ENCODE measurements at regions not wholly inside any gene's neighbourhood (a gene's known extent, or its start where the extent isn't known, plus 50 kb on each side); places are given as distances from the start of the nearest gene placed in this dataset.

DNA sequence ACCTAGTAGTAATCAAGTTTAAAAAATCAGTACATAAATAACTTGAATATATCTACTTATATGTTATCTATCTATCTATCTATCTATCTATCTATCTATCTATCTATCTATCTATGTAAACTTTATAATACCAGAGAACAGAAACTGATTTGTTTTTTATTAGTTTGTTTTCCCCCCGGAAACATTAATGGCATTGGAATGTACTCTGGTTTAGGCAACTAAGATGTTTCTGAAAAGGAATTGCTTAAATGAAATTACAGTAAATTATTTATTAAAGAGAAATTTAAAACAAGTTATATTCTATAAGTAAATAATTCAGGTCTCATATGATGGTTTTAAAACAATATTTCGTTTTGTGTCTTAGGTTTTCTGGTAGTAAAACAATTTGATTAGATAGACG lies 681.0 kb upstream of the ADAMTS5 start:
- Mint-ChIP-seq H3K4me3 (no peak overlapping the region), H3K36me3 (ENCODE audit: low read depth) (no peaks in the 10 kb centered on the region), H3K27ac (no peak overlapping the region), H3K9me3 (peaks cover 5% of the 10 kb centered on the region), H3K27me3 (ENCODE audit: low read depth, poor library complexity) (no peaks in the 10 kb centered on the region), H3K4me1 (no peaks in the 10 kb centered on the region)
- no peak for DNase-seq
- TF ChIP-seq, protein P1, sequence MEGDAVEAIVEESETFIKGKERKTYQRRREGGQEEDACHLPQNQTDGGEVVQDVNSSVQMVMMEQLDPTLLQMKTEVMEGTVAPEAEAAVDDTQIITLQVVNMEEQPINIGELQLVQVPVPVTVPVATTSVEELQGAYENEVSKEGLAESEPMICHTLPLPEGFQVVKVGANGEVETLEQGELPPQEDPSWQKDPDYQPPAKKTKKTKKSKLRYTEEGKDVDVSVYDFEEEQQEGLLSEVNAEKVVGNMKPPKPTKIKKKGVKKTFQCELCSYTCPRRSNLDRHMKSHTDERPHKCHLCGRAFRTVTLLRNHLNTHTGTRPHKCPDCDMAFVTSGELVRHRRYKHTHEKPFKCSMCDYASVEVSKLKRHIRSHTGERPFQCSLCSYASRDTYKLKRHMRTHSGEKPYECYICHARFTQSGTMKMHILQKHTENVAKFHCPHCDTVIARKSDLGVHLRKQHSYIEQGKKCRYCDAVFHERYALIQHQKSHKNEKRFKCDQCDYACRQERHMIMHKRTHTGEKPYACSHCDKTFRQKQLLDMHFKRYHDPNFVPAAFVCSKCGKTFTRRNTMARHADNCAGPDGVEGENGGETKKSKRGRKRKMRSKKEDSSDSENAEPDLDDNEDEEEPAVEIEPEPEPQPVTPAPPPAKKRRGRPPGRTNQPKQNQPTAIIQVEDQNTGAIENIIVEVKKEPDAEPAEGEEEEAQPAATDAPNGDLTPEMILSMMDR (IDR thresholded peaks at IDR 0.05) = no peak

GRCh38 chr21:27647401-27647800 lies 680.5 kb upstream of the ADAMTS5 start:
- H3K27ac Mint-ChIP-seq = no peak overlapping the region
- DNase-seq = no peak
- TF ChIP-seq, protein P1 (IDR thresholded peaks at IDR 0.05) = no peak
- H3K4me3 Mint-ChIP-seq = no peak overlapping the region
- H3K4me1 Mint-ChIP-seq = no peaks in the 10 kb centered on the region
- H3K36me3 Mint-ChIP-seq (ENCODE audit: low read depth) = no peaks in the 10 kb centered on the region
- no peaks in the 10 kb centered on the region for H3K27me3 Mint-ChIP-seq (ENCODE audit: low read depth, poor library complexity)
- H3K9me3 Mint-ChIP-seq = peaks cover 5% of the 10 kb centered on the region

GRCh38 chr21:27646691-27647090 lies 679.8 kb upstream of the ADAMTS5 start:
- Mint-ChIP-seq H3K4me3 (no peak overlapping the region), H3K36me3 (ENCODE audit: low read depth) (no peaks in the 10 kb centered on the region), H3K4me1 (no peaks in the 10 kb centered on the region), H3K9me3 (peaks cover 5% of the 10 kb centered on the region), H3K27ac (no peak overlapping the region), H3K27me3 (ENCODE audit: low read depth, poor library complexity) (no peaks in the 10 kb centered on the region)
- TF ChIP-seq, protein P1 (IDR thresholded peaks at IDR 0.05) = no peak
- DNase-seq = no peak

DNA sequence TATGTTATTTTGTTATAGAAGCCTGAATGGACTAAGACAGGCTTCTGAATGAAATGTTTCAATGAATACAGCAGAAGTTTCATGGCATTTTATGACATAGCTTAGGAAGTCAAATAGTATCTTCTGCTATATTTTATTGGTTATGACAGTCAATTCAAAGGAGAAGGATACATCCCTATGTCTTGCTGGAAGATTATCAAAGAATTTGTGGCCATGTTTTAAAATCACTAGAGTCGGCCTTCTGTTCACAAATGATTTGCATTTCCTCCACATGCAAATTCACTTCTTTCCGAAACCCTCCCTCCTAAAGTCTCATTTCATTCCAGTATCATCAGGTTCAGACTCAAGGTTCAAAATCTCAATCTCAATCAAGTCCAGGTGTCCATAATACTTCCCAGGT lies 679.2 kb upstream of the ADAMTS5 start:
- no peaks in the 10 kb centered on the region for H3K36me3 Mint-ChIP-seq (ENCODE audit: low read depth)
- H3K27ac Mint-ChIP-seq = no peak overlapping the region
- H3K4me3 Mint-ChIP-seq = no peak overlapping the region
- no peaks in the 10 kb centered on the region for H3K4me1 Mint-ChIP-seq
- TF ChIP-seq, protein P1 (IDR thresholded peaks at IDR 0.05) = no peak
- H3K9me3 Mint-ChIP-seq = peaks cover 5% of the 10 kb centered on the region
- no peaks in the 10 kb centered on the region for H3K27me3 Mint-ChIP-seq (ENCODE audit: low read depth, poor library complexity)
- DNase-seq = no peak

- no peaks in the 10 kb centered on the region for H3K36me3 Mint-ChIP-seq (ENCODE audit: low read depth)
- no peaks in the 10 kb centered on the region for H3K27me3 Mint-ChIP-seq (ENCODE audit: low read depth, poor library complexity)
- H3K4me3 Mint-ChIP-seq = no peak overlapping the region
- no peak overlapping the region for H3K27ac Mint-ChIP-seq
- H3K9me3 Mint-ChIP-seq = no peaks in the 10 kb centered on the region
- TF ChIP-seq, protein P1 (IDR thresholded peaks at IDR 0.05) = no peak
- DNase-seq = no peak
- no peaks in the 10 kb centered on the region for H3K4me1 Mint-ChIP-seq
These were observed 678.4 kb upstream of the ADAMTS5 start for GRCh38 chr21:27645285-27645684.

DNA sequence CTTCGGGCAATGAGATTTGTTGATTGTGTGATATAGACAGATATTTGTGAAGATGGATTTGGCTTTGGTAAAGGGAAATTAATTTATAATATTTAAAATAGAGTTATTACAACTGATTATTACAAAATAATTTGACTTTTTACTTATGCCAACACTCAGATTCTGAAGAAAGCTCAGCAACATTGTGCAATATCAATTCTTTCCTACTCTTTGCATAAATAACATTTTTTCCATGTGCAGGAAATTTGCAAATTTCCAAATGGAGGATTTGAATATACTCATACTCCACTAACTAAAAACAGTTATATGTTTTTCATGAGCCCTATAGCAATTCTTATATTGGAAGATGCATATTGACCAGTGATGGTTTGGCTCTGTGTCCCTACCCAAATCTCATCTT lies 676.4 kb upstream of the ADAMTS5 start:
- Mint-ChIP-seq H3K4me3 (no peak overlapping the region), H3K9me3 (no peaks in the 10 kb centered on the region), H3K27me3 (ENCODE audit: low read depth, poor library complexity) (no peaks in the 10 kb centered on the region), H3K4me1 (no peaks in the 10 kb centered on the region), H3K27ac (no peak overlapping the region), H3K36me3 (ENCODE audit: low read depth) (no peaks in the 10 kb centered on the region)
- DNase-seq = no peak
- TF ChIP-seq, protein P1 (IDR thresholded peaks at IDR 0.05) = no peak

Measured in nephron progenitor cell (in vitro differentiated cells).